Activated T-helper 9 cell treated with anti-CD3 and anti-CD28 coated beads, Interleukin-2, amount 50 U/mL, for 16 hours (primary cell): ENCODE measurements at regions not wholly inside any gene's neighbourhood (a gene's known extent, or its start where the extent isn't known, plus 50 kb on each side); places are given as distances from the start of the nearest gene placed in this dataset.

Source experiments
- DNase-seq: peaks from one replicate; pipeline ENCODE4 v3.0.0-alpha.2; 2020; ENCODE audit warnings: low read depth

DNA sequence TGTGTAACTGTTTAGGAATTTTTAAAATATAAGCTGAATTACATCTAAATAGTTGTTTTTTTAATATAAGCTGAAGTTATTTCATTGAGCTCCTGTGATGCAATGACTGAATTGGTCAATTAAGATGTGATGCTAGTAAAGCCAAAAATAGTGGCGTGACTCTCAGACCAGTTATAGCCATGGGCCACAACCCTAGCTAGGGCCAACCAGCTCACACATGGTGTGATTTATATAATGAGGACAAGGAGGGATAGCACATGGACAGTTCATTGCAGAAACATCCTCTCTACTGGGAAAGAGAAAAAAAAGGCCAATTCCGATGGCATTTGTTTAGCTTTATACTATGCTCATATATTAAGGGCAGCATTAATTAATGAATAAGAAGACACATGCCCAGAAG is 119.3 kb upstream of the PROX1 start:
- DNase-seq: no peak

DNA sequence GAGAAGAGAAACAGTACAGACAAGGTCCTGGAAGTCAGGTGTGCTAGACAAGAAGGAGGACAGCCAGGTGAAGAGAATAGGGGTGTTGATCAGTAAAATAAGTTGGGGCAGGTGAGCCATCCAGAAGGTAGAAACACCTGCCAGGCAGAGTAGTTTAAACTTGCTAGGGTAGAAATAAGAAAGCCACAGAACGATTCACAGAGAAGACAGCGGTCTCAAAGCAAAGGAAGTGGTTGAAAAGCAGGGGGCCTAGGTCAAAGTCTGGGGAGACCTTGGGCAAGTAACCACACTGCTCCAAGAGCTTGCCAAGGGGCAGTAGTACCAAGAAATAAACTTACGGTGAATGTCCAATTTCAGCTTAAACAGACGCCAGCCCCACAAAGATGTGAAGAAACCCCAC is 116.6 kb upstream of the PROX1 start:
- no peak for DNase-seq

DNA sequence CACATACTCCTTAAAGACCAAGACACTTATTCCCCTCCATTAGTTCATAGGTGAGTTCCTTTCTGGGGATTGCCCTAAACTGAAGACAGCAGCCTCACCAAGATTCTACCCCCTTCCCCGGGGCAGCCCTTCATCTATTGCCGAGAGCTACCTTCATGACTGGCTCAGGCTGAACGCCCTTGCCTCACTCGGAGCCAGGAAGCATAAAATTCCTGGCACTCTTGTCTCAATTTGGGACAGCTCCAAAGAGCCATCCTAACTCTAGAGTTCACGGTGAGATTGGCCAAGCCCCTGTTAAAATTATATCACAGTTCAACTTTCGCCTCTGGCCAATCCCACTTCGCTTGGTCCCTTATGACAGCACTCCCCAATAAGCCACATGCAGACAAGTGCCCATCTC is 113.0 kb upstream of the PROX1 start:
- no peak for DNase-seq

GRCh38 chr1:213876531-213876930 is 111.2 kb upstream of the PROX1 start:
- no peak for DNase-seq

- DNase-seq: no peak
Observed at GRCh38 chr1:213883618-213884017, 104.2 kb upstream of the PROX1 start.

DNA sequence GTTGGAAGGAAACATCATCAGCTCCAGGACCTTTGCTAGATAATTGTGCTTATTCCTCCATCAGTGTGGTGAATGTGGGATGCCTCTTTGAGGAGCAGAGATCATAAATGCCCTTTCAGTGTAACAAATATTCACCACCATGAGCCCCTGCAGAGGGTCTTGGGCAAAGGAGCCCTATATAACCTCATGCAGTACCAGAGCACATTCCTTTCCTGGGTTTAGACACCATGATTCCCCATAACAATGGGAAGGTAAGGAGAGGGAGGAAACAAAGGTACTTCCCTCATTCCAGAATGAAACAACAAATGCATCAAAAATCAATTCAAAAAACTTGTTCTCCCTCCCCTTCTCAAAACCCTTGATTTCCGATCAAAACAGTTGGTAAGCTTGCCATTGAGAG is 103.4 kb upstream of the PROX1 start:
- DNase-seq: no peak

GRCh38 chr1:213884942-213885341 is 102.8 kb upstream of the PROX1 start:
- DNase-seq: no peak

DNA sequence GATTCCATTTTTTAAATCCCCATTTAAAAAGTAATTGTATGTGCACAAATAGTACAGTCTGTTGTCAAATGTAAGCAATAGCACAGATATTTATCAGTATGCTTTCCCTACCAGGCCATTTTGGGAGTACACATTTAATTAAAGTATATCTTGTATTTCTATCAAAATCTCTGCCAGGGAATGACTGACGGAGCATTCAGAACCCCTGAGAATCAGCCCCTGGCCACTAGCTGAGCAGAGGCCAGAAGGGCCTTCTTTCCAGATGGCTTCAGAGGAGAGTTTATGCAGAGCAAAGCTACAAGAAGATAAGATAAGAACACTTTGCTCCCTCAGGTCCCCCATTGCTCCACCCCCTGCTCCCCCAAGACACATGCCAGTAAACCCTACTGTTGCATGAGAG is 99.9 kb upstream of the PROX1 start:
- DNase-seq: no peak

- DNase-seq: no peak
Observed at GRCh38 chr1:213891989-213892902, 95.5 kb upstream of the PROX1 start.

DNA sequence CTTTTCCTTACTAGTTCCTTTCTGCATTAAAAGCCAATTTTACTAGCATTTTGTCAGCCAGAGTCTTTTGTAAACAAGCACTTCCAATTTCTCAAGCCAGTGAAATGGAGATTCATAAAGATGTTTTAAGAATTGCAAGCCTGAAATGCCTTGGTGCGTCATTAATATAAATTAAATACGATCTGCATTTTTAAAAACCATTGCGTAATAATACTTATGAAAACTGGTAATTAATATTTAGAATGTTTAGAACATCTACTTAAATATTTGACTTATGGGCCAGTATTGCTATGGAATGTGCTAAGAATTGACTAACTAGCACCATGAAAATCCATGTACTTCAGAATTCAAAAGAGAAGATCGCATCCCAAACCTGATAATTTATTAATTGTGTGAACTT is 89.1 kb upstream of the PROX1 start:
- DNase-seq: no peak

GRCh38 chr1:213899413-213899812 is 88.4 kb upstream of the PROX1 start:
- no peak for DNase-seq

DNA sequence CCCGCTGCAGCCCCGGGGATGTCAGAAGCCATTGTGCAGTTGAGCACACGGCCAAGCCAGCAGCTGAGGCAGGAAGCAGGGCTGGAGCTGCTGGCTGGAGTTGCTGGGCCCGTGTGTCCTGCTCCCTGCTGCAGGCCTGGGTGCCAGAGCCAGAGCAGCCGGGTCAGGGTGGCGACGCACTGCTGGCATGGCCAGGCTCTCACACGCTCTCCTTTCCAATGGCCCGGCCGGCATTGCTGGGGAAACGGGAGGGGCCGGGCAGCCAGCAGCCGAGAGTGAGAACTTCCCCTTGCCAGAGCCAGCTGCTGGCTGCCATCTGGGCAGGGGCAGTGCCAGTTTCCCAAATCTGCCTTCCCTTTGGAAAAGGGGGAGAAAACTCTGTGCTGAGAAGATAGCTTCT is 82.4 kb upstream of the PROX1 start:
- DNase-seq: no peak

- no peak for DNase-seq
Observed at GRCh38 chr1:213908521-213908920, 79.3 kb upstream of the PROX1 start.

DNA sequence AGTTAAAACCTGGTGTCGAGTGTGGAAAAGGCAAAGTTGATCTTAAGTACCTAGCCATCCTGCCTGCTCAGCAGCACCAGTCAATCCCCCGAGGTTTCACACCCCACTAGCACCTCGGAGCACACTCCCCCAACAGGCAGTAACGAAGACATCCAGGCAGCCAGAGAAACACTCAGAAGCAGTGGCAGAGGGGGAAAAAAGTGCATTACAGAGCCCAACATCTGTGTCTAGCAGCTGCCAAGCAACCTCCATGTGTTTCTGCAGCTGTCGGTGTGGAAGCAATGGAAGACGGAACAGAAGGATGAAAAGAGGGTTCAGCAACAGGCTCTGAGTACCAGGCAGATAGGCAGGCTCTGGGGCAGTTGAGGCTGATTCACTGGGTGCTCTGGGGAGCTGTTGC is 73.4 kb upstream of the PROX1 start:
- no peak for DNase-seq

- no peak for DNase-seq
Observed at GRCh38 chr1:213921311-213921710, 66.5 kb upstream of the PROX1 start.

DNA sequence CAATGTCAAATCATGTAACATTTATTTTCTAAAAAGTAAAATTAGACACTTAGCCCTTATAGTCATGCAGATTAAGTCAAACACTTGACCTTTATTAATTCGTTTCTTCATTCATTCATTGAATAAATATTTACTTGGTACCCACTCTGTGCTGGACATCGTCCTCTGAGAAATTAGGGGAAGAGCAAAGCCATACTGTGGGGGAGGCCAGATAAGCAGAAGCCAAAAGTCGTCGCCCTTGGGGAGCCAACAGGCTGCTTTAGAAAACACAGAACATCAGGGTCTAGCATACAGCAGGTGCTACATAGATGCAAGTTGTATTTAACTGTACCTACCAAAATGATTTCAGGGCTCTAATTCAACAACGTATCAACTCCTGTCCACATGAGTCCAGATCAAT is 66.1 kb upstream of the PROX1 start:
- DNase-seq: no peak

DNA sequence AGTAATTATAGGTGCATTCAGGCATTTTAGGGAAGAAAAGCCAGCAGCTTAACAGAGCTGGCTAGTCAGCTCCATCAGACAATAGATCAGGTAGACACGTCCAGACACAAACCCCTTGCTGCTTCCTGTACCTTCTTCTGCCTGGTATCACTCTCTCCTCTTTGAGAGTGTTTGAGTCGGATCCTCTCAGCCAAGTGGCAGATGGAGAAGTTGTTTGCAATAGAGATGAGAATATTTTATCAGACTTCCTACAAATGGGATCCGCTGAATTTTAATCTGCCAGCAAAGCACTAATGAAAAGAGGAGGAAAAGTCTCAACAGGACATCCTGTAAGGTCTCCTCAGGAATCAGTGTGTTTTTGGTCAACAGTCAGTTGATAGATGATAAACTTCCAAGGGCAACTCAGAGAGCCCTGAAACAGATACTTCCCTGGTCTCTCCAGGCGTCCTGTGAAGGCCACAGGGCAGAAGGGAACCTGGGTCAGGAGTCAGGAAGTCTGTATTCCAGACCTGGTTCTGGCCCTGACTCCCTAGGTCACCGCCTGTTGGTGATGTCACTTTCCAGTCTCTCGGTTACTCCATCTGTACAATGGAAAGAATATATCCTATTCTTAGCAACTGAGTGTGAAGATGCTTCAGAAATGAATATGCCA is 62.1 kb upstream of the PROX1 start:
- no peak for DNase-seq

- DNase-seq: no peak
Observed at GRCh38 chr1:213927846-213928245, 59.9 kb upstream of the PROX1 start.

DNA sequence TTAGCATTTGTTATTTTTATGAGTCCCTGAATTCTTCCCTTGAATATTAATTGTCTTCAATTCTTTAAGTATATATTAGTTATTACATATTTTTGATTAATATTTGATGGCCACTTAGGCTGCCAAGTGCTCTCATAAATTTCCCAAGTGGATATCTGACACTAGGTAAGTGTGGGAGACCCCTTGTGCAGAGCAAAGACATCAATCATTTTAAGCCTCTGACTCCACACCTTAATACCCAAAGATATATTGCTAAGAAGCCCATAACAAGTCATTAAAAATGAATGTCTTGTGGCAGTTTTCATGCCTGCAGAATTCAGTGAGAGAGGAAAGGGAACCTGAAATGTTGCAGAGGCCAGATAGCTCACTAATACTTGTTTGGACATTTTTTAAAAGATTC is 58.4 kb upstream of the PROX1 start:
- no peak for DNase-seq

GRCh38 chr1:213931836-213932235 is 55.9 kb upstream of the PROX1 start:
- DNase-seq: no peak

GRCh38 chr1:213933336-213933735 is 54.4 kb upstream of the PROX1 start:
- DNase-seq: no peak

GRCh38 chr1:213934649-213935048 is 53.1 kb upstream of the PROX1 start:
- DNase-seq: no peak

GRCh38 chr1:213936571-213936970 is 51.2 kb upstream of the PROX1 start:
- no peak for DNase-seq
